ENCODE measurements at regions not wholly inside any gene's neighbourhood (a gene's known extent, or its start where the extent isn't known, plus 50 kb on each side); places are given as distances from the start of the nearest gene placed in this dataset.

DNA sequence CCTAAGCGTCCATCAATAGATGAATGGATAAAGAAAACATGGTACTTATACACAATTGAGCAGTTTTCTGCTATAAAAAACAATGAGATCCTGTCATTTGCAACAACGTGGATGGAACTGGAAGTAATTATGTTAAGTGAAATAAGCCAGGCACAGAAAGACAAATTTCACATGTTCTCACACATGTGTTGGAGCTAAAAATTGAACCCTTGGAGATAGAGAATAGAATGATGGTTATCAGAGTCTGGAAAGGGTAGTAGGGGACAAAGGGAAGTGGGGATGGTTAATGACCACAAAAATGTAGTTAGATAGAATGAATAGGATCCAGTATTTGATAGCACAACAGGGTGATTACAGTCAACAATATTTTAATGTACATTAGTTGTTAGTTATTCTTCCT is 1033.5 kb downstream of the HACE1 start:
- TF ChIP-seq, protein P1, sequence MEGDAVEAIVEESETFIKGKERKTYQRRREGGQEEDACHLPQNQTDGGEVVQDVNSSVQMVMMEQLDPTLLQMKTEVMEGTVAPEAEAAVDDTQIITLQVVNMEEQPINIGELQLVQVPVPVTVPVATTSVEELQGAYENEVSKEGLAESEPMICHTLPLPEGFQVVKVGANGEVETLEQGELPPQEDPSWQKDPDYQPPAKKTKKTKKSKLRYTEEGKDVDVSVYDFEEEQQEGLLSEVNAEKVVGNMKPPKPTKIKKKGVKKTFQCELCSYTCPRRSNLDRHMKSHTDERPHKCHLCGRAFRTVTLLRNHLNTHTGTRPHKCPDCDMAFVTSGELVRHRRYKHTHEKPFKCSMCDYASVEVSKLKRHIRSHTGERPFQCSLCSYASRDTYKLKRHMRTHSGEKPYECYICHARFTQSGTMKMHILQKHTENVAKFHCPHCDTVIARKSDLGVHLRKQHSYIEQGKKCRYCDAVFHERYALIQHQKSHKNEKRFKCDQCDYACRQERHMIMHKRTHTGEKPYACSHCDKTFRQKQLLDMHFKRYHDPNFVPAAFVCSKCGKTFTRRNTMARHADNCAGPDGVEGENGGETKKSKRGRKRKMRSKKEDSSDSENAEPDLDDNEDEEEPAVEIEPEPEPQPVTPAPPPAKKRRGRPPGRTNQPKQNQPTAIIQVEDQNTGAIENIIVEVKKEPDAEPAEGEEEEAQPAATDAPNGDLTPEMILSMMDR (IDR thresholded peaks at IDR 0.05; ENCODE audit: insufficient read depth, low read length, poor library complexity, severe bottlenecking): no peak
- TF ChIP-seq EZH2phosphoT487 (conservative IDR thresholded peaks at IDR 0.05; ENCODE audit: low read length): no peak
